NCI-H82 treated with DMSO at 0.1 percent for 48 hours (cell line): ENCODE measurements at regions not wholly inside any gene's neighbourhood (a gene's known extent, or its start where the extent isn't known, plus 50 kb on each side); places are given as distances from the start of the nearest gene placed in this dataset.
"Not testable (repeated sequence)": the region's sequence is repeated elsewhere in the genome, so short reads cannot be mapped to it uniquely, and the experiment has no call there.

ENCODE experiments used
- DNase-seq: peaks from one replicate; lab custom pipeline; 2025; ENCODE audit not compliant: unreplicated experiment; lab: John Stamatoyannopoulos, UW

GRCh38 chr16:79845033-79845733 is 244.6 kb upstream of the MAF start:
- DNase-seq: no peak

- DNase-seq: no peak
Observed at GRCh38 chr16:79844603-79845002, 244.1 kb upstream of the MAF start.

GRCh38 chr16:79843631-79844043 is 243.1 kb upstream of the MAF start:
- no peak for DNase-seq

GRCh38 chr16:79843145-79843544 is 242.6 kb upstream of the MAF start:
- DNase-seq: no peak

- no peak for DNase-seq
Observed at GRCh38 chr16:79842197-79842596, 241.7 kb upstream of the MAF start.

GRCh38 chr16:79839466-79840341 is 239.2 kb upstream of the MAF start:
- DNase-seq: no peak

GRCh38 chr16:79838496-79839259 is 238.1 kb upstream of the MAF start:
- DNase-seq: no peak

GRCh38 chr16:79836144-79836543 is 235.6 kb upstream of the MAF start:
- no peak for DNase-seq

GRCh38 chr16:79835194-79835593 is 234.7 kb upstream of the MAF start:
- no peak for DNase-seq

- no peak for DNase-seq
Observed at GRCh38 chr16:79834720-79835119, 234.2 kb upstream of the MAF start.

- DNase-seq: not testable (repeated sequence)
Observed at GRCh38 chr16:79834003-79834402, 233.5 kb upstream of the MAF start.

- no peak for DNase-seq
Observed at GRCh38 chr16:79833559-79833958, 233.0 kb upstream of the MAF start.

- no peak for DNase-seq
Observed at GRCh38 chr16:79826732-79827475, 226.4 kb upstream of the MAF start.

GRCh38 chr16:79825002-79825401 is 224.5 kb upstream of the MAF start:
- DNase-seq: no peak

- DNase-seq: no peak
Observed at GRCh38 chr16:79823639-79824038, 223.1 kb upstream of the MAF start.

- no peak for DNase-seq
Observed at GRCh38 chr16:79821911-79822310, 221.4 kb upstream of the MAF start.

- no peak for DNase-seq
Observed at GRCh38 chr16:79816081-79816497, 215.6 kb upstream of the MAF start.

- DNase-seq: no peak
Observed at GRCh38 chr16:79815049-79815448, 214.5 kb upstream of the MAF start.

GRCh38 chr16:79814124-79814523 is 213.6 kb upstream of the MAF start:
- no peak for DNase-seq

- no peak for DNase-seq
Observed at GRCh38 chr16:79811541-79811940, 211.0 kb upstream of the MAF start.
